ENCODE measurements at regions not wholly inside any gene's neighbourhood (a gene's known extent, or its start where the extent isn't known, plus 50 kb on each side); places are given as distances from the start of the nearest gene placed in this dataset.

DNA sequence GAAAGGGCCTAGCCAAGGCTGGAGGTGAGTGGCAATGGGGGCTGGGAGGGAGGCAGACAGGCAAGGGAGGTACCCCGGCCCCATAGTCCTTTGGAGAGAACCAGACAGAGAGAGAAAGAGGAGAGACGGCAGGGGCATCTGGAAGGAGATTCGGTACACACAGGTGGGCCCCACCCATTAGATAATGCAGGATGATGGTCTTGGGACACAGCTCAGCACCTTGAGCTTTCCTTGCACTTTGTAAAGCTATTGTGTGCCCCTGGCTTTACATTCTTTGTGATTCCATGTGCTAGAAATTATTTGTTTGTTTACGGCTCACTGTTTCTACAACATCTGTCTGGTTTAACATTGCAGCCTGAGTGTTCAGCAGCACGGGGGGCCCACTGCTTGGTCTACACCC, 83.1 kb downstream of the CTAGE1 start:
- Histone ChIP-seq H3K36me3 (ENCODE audit: control insufficient read depth in 1 of 2, insufficient read depth in 2 of 2, low read length in 2 of 2) (no peaks in the 10 kb centered on the region), H3K9me3 (ENCODE audit: control insufficient read depth in 1 of 2, low read length in 2 of 2) (no peaks in the 10 kb centered on the region), H3K4me3 (ENCODE audit: low read depth in 1 of 2, low read length in 2 of 2) (no peak overlapping the region), H3K27ac (ENCODE audit: low read depth, low read length) (no peak overlapping the region), H3K4me1 (ENCODE audit: control insufficient read depth in 1 of 2, insufficient read depth in 2 of 2, low read length in 2 of 2) (peaks cover 17% of the 10 kb centered on the region in 2 donors), H3K27me3 (ENCODE audit: control insufficient read depth in 1 of 2, insufficient read depth in 2 of 2, low read length in 2 of 2) (no peaks in the 10 kb centered on the region), H3K9ac (ENCODE audit: low read depth in 1 of 2, low read length in 2 of 2) (no peak overlapping the region)

DNA sequence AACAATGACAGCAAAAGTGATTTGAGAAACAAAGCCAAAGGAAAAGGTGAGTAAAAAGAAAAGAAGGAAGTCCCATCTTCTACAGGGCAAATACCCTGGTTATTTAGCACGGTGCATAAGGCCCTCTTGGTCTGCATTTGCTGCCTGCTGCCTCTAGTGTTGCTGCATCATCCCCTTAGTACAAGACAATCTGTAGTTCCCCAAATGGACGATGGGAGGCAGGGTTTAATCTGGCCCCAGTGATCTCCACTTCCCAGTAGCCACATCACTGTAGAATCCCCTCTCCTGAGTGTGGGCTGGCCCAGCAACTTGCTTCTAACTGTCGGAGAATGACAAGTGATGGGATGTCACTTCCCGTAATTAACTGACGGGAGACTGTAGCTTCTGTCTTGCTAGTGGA, 85.1 kb downstream of the CTAGE1 start:
- Histone ChIP-seq H3K27me3 (ENCODE audit: control insufficient read depth in 1 of 2, insufficient read depth in 2 of 2, low read length in 2 of 2) (no peaks in the 10 kb centered on the region), H3K27ac (ENCODE audit: low read depth, low read length) (no peak overlapping the region), H3K9ac (ENCODE audit: low read depth in 1 of 2, low read length in 2 of 2) (no peak overlapping the region), H3K36me3 (ENCODE audit: control insufficient read depth in 1 of 2, insufficient read depth in 2 of 2, low read length in 2 of 2) (no peaks in the 10 kb centered on the region), H3K9me3 (ENCODE audit: control insufficient read depth in 1 of 2, low read length in 2 of 2) (no peaks in the 10 kb centered on the region), H3K4me3 (ENCODE audit: low read depth in 1 of 2, low read length in 2 of 2) (no peak overlapping the region), H3K4me1 (ENCODE audit: control insufficient read depth in 1 of 2, insufficient read depth in 2 of 2, low read length in 2 of 2) (peaks cover 15 to 17% of the 10 kb centered on the region in 2 donors)

DNA sequence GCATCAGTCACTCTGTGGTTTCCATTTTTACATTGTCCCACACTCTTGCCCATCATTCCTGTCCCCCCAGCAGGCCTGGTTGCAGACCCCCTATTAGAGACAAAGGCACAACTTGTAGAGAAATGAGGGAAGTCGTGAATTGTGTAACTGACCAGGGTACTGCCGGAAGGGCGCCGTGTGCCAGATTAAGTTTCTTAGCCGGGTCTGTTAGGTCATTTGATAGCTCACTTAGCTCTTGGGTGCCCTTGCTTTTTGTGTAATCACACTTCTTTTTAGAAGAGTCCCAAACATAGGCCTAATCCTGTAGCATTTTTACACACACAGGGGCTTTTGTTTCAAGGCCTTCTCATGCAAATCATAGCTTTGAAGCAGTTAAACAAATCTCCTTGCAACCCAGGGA, 87.2 kb downstream of the CTAGE1 start:
- H3K4me1 ChIP-seq (ENCODE audit: control insufficient read depth in 1 of 2, insufficient read depth in 2 of 2, low read length in 2 of 2), result peaks cover 7 to 10% of the 10 kb centered on the region in 2 donors
- H3K27me3 ChIP-seq (ENCODE audit: control insufficient read depth in 1 of 2, insufficient read depth in 2 of 2, low read length in 2 of 2), result no peaks in the 10 kb centered on the region
- no peak overlapping the region for H3K4me3 ChIP-seq (ENCODE audit: low read depth in 1 of 2, low read length in 2 of 2)
- H3K9ac ChIP-seq (ENCODE audit: low read depth in 1 of 2, low read length in 2 of 2), result no peak overlapping the region
- H3K36me3 ChIP-seq (ENCODE audit: control insufficient read depth in 1 of 2, insufficient read depth in 2 of 2, low read length in 2 of 2), result no peaks in the 10 kb centered on the region
- no peaks in the 10 kb centered on the region for H3K9me3 ChIP-seq (ENCODE audit: control insufficient read depth in 1 of 2, low read length in 2 of 2)
- no peak overlapping the region for H3K27ac ChIP-seq (ENCODE audit: low read depth, low read length)

DNA sequence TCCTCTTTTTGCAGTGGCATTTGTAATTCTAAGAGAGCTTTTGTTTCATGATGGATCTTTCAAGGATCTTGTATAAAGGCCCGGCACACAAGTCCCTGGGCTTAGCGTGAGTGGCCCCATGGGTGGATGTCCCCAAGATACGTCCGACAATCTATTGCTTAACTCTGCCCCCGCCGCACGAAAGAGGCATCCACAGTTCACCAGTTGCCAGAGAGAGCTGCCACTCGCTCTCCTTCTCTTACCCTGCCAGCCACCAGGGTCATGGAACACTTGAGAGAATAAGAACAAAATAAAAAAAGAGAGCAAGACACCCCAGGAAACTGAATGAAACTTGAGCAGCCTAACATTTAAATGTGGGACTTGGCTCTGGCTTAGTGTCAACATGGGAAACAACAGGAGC, 92.3 kb downstream of the CTAGE1 start:
- Histone ChIP-seq H3K36me3 (ENCODE audit: control insufficient read depth in 1 of 2, insufficient read depth in 2 of 2, low read length in 2 of 2) (no peaks in the 10 kb centered on the region), H3K4me1 (ENCODE audit: control insufficient read depth in 1 of 2, insufficient read depth in 2 of 2, low read length in 2 of 2) (peaks cover 0 to 4% of the 10 kb centered on the region in 2 donors), H3K9ac (ENCODE audit: low read depth in 1 of 2, low read length in 2 of 2) (no peak overlapping the region), H3K27me3 (ENCODE audit: control insufficient read depth in 1 of 2, insufficient read depth in 2 of 2, low read length in 2 of 2) (no peaks in the 10 kb centered on the region), H3K27ac (ENCODE audit: low read depth, low read length) (no peak overlapping the region), H3K9me3 (ENCODE audit: control insufficient read depth in 1 of 2, low read length in 2 of 2) (no peaks in the 10 kb centered on the region), H3K4me3 (ENCODE audit: low read depth in 1 of 2, low read length in 2 of 2) (no peak overlapping the region)

DNA sequence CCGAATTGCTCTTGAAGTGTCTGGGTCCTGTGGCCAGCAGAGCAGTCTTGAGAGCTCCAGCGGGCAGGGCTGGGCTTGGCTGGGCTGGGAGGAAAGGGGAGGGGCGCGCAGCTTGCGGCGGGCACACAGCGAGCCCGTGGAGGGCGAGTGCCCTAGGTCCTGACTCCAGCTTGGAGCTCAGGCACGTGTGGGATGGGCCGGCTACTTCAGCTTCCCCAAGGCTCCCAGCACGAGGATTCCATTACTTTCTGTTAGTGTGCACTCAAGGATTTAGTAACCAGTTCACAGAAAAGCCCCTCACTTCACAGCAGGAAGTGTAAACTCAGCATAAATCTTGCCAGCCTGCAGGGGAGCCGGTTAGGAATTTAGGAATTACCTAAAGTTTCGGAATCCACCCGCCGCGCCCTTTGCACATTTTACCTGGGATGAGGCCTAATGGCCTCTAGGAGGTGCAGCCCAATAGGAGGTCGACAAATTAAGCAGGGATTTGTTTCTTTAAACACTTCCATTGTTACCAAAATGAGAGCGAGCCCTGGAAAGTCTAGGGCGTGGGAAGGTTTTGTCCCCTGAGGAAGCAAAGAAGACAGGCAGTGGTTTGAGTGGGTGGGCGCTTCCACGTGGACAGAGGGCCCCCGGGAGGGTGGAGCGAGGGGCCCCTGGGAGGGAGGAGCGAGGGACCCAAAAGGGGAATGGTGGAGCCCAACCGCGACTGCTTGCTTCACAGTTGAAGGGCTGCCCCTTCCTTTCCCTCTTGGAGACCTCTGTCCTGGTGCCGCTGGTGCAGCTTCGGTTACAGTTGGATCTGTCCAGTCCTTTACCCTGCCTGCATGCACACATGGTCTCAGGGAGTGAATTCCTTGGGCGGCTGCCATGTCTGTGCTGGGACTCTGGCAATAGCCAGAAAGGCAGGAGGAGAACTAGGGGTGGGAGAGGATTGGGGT, 93.3 kb downstream of the CTAGE1 start:
- H3K27ac ChIP-seq (ENCODE audit: low read depth, low read length), result no peak overlapping the region
- no peaks in the 10 kb centered on the region for H3K36me3 ChIP-seq (ENCODE audit: control insufficient read depth in 1 of 2, insufficient read depth in 2 of 2, low read length in 2 of 2)
- H3K4me3 ChIP-seq (ENCODE audit: low read depth in 1 of 2, low read length in 2 of 2), result peak overlapping the region; percentile 1 to 27
- H3K9ac ChIP-seq (ENCODE audit: low read depth in 1 of 2, low read length in 2 of 2), result no peak overlapping the region
- H3K4me1 ChIP-seq (ENCODE audit: control insufficient read depth in 1 of 2, insufficient read depth in 2 of 2, low read length in 2 of 2), result peaks cover 0 to 7% of the 10 kb centered on the region in 2 donors
- no peaks in the 10 kb centered on the region for H3K9me3 ChIP-seq (ENCODE audit: control insufficient read depth in 1 of 2, low read length in 2 of 2)
- no peaks in the 10 kb centered on the region for H3K27me3 ChIP-seq (ENCODE audit: control insufficient read depth in 1 of 2, insufficient read depth in 2 of 2, low read length in 2 of 2)

DNA sequence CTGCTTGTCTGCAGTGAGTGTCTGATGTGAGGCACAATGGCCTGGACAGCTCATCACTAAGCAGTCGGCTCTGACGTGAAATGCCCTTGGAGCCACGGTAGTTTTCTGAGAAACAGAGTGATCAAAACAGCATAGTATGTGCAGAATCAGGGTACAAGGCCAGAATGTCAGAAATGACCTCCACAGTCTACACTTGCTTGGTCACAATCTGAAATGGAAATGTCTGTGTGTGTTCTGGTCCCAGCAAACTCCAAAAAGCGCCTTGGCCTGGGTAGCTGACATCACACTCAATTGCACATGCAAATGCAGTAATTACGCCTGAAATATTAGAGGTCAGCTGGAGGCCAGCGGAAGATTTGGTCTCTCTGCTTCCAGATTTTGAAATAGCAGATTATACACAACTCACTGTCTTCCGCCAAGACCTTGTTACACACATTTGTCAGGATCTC, 95.4 kb downstream of the CTAGE1 start:
- Histone ChIP-seq H3K36me3 (ENCODE audit: control insufficient read depth in 1 of 2, insufficient read depth in 2 of 2, low read length in 2 of 2) (no peaks in the 10 kb centered on the region), H3K27me3 (ENCODE audit: control insufficient read depth in 1 of 2, insufficient read depth in 2 of 2, low read length in 2 of 2) (no peaks in the 10 kb centered on the region), H3K9ac (ENCODE audit: low read depth in 1 of 2, low read length in 2 of 2) (no peak overlapping the region), H3K4me1 (ENCODE audit: control insufficient read depth in 1 of 2, insufficient read depth in 2 of 2, low read length in 2 of 2) (peaks cover 0 to 7% of the 10 kb centered on the region in 2 donors), H3K4me3 (ENCODE audit: low read depth in 1 of 2, low read length in 2 of 2) (no peak overlapping the region), H3K9me3 (ENCODE audit: control insufficient read depth in 1 of 2, low read length in 2 of 2) (no peaks in the 10 kb centered on the region), H3K27ac (ENCODE audit: low read depth, low read length) (no peak overlapping the region)

DNA sequence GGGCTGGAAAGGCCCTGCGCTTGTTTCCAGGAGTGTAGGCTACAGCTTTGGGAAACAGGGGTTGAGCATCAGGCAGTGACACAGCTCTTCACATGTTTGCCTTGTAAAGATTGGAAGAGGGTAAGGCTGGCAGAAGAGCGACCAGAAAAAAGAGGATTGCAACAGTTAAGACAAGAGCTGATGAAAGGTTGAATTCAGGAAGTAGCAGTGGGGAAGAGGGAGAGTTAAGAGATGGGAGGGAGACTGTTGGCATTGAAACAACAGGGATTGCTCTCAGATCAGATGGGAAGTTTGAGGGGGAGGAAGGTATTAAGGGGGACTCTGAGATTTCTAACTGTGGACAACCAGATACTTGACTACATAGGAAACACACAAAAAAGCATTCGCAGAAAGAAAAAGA, 96.9 kb downstream of the CTAGE1 start:
- H3K27ac ChIP-seq (ENCODE audit: low read depth, low read length), result no peak overlapping the region
- no peak overlapping the region for H3K4me3 ChIP-seq (ENCODE audit: low read depth in 1 of 2, low read length in 2 of 2)
- H3K9ac ChIP-seq (ENCODE audit: low read depth in 1 of 2, low read length in 2 of 2), result no peak overlapping the region
- no peaks in the 10 kb centered on the region for H3K36me3 ChIP-seq (ENCODE audit: control insufficient read depth in 1 of 2, insufficient read depth in 2 of 2, low read length in 2 of 2)
- no peaks in the 10 kb centered on the region for H3K9me3 ChIP-seq (ENCODE audit: control insufficient read depth in 1 of 2, low read length in 2 of 2)
- H3K4me1 ChIP-seq (ENCODE audit: control insufficient read depth in 1 of 2, insufficient read depth in 2 of 2, low read length in 2 of 2), result peaks cover 0 to 7% of the 10 kb centered on the region in 2 donors
- H3K27me3 ChIP-seq (ENCODE audit: control insufficient read depth in 1 of 2, insufficient read depth in 2 of 2, low read length in 2 of 2), result no peaks in the 10 kb centered on the region

DNA sequence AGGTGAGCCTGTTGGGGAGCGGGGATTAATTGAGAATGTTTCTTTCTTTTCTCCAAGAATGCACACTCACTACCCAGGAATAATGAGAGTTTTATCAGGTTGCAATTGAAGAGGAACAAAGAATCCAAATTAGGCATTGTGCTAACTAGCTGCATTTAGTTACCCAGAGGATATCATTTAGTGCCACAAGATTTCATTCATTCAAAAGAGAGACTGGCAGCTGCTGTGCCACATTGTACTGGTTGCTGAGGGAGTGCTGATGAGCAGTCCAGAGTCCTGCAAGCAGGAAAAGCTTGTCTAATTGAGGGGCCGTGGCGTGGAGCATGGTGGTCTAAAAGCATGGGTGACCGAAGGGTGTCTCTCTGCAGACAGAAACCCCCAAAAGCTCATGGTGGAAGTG, 97.6 kb downstream of the CTAGE1 start:
- Histone ChIP-seq H3K4me1 (ENCODE audit: control insufficient read depth in 1 of 2, insufficient read depth in 2 of 2, low read length in 2 of 2) (peaks cover 0 to 7% of the 10 kb centered on the region in 2 donors), H3K4me3 (ENCODE audit: low read depth in 1 of 2, low read length in 2 of 2) (no peak overlapping the region), H3K36me3 (ENCODE audit: control insufficient read depth in 1 of 2, insufficient read depth in 2 of 2, low read length in 2 of 2) (no peaks in the 10 kb centered on the region), H3K27me3 (ENCODE audit: control insufficient read depth in 1 of 2, insufficient read depth in 2 of 2, low read length in 2 of 2) (no peaks in the 10 kb centered on the region), H3K27ac (ENCODE audit: low read depth, low read length) (no peak overlapping the region), H3K9ac (ENCODE audit: low read depth in 1 of 2, low read length in 2 of 2) (no peak overlapping the region), H3K9me3 (ENCODE audit: control insufficient read depth in 1 of 2, low read length in 2 of 2) (no peaks in the 10 kb centered on the region)

DNA sequence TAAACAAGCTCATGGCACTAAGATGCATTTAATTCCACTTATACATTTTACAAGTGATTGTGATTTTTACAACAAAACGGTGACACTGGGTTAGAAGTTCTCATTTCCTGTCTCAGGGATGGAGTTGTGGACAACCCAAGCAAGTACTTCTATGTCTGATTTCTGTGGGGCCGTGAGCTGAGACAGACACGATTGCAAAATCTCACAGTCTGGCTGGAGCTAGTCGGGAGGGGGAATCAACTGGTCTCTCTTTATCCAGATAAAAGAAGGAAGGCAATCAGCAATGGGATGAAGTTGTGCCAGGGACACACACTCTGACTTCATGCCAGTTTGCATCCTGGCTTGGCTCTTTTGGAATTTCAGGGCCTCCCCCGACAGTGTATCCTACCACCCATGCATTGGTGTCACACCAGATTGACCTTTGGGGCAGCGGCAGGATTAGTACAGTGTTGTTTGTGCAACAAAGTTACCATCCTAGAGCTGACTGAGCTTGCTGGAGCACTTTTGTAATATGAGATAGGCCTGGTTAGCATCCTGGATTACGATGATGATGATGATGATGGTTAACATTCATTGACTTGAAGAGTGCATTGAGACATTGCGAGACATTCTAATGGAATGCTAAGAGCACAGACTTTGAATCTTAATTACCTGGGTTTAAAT, 98.8 kb downstream of the CTAGE1 start:
- H3K27ac ChIP-seq (ENCODE audit: low read depth, low read length), result no peak overlapping the region
- no peak overlapping the region for H3K4me3 ChIP-seq (ENCODE audit: low read depth in 1 of 2, low read length in 2 of 2)
- H3K9me3 ChIP-seq (ENCODE audit: control insufficient read depth in 1 of 2, low read length in 2 of 2), result no peaks in the 10 kb centered on the region
- H3K9ac ChIP-seq (ENCODE audit: low read depth in 1 of 2, low read length in 2 of 2), result no peak overlapping the region
- no peaks in the 10 kb centered on the region for H3K36me3 ChIP-seq (ENCODE audit: control insufficient read depth in 1 of 2, insufficient read depth in 2 of 2, low read length in 2 of 2)
- no peaks in the 10 kb centered on the region for H3K27me3 ChIP-seq (ENCODE audit: control insufficient read depth in 1 of 2, insufficient read depth in 2 of 2, low read length in 2 of 2)
- peaks cover 0 to 4% of the 10 kb centered on the region in 2 donors for H3K4me1 ChIP-seq (ENCODE audit: control insufficient read depth in 1 of 2, insufficient read depth in 2 of 2, low read length in 2 of 2)

DNA sequence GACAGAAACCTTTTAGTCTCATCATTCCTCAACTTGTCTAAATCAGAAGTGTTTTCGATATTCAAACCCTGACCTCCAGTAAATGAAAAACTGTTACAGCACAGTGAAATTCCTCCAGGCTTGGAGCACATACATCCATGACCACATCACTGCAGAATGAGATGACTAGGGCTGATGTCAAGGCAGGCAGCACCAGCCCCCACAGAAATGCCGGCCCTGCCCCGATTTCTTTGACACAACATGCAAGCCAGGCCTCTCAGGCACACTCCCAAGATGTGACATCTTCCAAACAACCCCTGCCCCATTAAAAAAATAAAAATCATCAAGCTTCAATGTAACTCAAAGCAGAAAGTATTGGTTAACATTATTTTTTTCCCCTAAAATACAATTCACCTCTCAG, 103.3 kb downstream of the CTAGE1 start:
- no peak overlapping the region for H3K9ac ChIP-seq (ENCODE audit: low read depth in 1 of 2, low read length in 2 of 2)
- no peak overlapping the region for H3K27ac ChIP-seq (ENCODE audit: low read depth, low read length)
- H3K4me1 ChIP-seq (ENCODE audit: control insufficient read depth in 1 of 2, insufficient read depth in 2 of 2, low read length in 2 of 2), result no peaks in the 10 kb centered on the region
- no peaks in the 10 kb centered on the region for H3K9me3 ChIP-seq (ENCODE audit: control insufficient read depth in 1 of 2, low read length in 2 of 2)
- H3K36me3 ChIP-seq (ENCODE audit: control insufficient read depth in 1 of 2, insufficient read depth in 2 of 2, low read length in 2 of 2), result no peaks in the 10 kb centered on the region
- peaks cover 0 to 3% of the 10 kb centered on the region in 2 donors for H3K27me3 ChIP-seq (ENCODE audit: control insufficient read depth in 1 of 2, insufficient read depth in 2 of 2, low read length in 2 of 2)
- no peak overlapping the region for H3K4me3 ChIP-seq (ENCODE audit: low read depth in 1 of 2, low read length in 2 of 2)

Data from duodenal mucosa (tissue), 2 donors.